Neural cell (in vitro differentiated cells): ENCODE measurements at regions not wholly inside any gene's neighbourhood (a gene's known extent, or its start where the extent isn't known, plus 50 kb on each side); places are given as distances from the start of the nearest gene placed in this dataset.

Experiments used
- EP300 ChIP-seq: fragments of 450-650 bp; conservative IDR thresholded peaks from 2 replicates; pipeline ENCODE4 v1.6.1; 2014; ENCODE audit warnings: antibody characterized with exemption, mild to moderate bottlenecking, moderate library complexity; ENCODE audit not compliant: poor library complexity, severe bottlenecking
- EZH2 ChIP-seq: fragments of 200-600, 300-800 bp; shearing (Covaris generic), sonication (generic); IDR thresholded peaks from 2 replicates; pipeline ENCODE4 v1.6.1; 2014; ENCODE audit warnings: antibody characterized with exemption, low read length, borderline replicate concordance, mild to moderate bottlenecking; ENCODE audit not compliant: insufficient read depth, poor library complexity, severe bottlenecking
- POLR2AphosphoS5 ChIP-seq: IDR thresholded peaks from 2 replicates; pipeline ENCODE4 v1.6.1; 2012
- RAD21 ChIP-seq: fragments of 450-650 bp; conservative IDR thresholded peaks from 2 replicates; pipeline ENCODE4 v1.6.1; 2014; ENCODE audit warnings: antibody characterized with exemption, mild to moderate bottlenecking, moderate library complexity
- SMC3 ChIP-seq: fragments of 450-650 bp; conservative IDR thresholded peaks from 2 replicates; pipeline ENCODE4 v1.6.1; 2014; ENCODE audit warnings: antibody characterized with exemption, mild to moderate bottlenecking, moderate library complexity; ENCODE audit not compliant: poor library complexity
- TAF1 ChIP-seq: IDR thresholded peaks from 2 replicates; pipeline ENCODE4 v1.6.1; 2012; ENCODE audit warnings: low read depth
- TF ChIP-seq, protein P1 (sequence below): IDR thresholded peaks from 2 replicates; pipeline ENCODE4 v1.6.1; 2012; ENCODE audit warnings: borderline replicate concordance
- TF ChIP-seq, protein P2 (sequence below): fragments of 450-650 bp; IDR thresholded peaks from 2 replicates; pipeline ENCODE4 v1.5.1; 2014; ENCODE audit warnings: antibody characterized with exemption, mild to moderate bottlenecking, moderate library complexity; ENCODE audit not compliant: poor library complexity, severe bottlenecking

DNA sequence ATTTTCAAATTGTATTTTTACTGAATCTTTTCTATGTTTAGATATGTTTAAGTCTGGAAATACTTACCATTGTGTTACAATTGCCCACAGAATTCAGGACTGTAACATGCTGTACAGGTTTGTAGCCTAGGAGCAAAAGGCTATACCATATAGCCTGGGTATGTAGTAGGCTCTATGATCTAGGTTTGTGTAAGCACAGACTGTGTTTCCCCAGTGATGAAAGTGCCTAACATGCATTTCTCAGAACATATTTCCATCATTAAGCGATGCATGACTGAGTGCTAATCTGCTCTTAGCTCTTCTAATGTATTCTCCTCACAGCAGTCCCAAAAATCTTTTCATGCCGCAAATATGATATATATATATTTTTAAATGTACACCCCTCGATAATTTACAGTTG lies 166.7 kb upstream of the PPP2R2B start:
- TF ChIP-seq, protein P1, sequence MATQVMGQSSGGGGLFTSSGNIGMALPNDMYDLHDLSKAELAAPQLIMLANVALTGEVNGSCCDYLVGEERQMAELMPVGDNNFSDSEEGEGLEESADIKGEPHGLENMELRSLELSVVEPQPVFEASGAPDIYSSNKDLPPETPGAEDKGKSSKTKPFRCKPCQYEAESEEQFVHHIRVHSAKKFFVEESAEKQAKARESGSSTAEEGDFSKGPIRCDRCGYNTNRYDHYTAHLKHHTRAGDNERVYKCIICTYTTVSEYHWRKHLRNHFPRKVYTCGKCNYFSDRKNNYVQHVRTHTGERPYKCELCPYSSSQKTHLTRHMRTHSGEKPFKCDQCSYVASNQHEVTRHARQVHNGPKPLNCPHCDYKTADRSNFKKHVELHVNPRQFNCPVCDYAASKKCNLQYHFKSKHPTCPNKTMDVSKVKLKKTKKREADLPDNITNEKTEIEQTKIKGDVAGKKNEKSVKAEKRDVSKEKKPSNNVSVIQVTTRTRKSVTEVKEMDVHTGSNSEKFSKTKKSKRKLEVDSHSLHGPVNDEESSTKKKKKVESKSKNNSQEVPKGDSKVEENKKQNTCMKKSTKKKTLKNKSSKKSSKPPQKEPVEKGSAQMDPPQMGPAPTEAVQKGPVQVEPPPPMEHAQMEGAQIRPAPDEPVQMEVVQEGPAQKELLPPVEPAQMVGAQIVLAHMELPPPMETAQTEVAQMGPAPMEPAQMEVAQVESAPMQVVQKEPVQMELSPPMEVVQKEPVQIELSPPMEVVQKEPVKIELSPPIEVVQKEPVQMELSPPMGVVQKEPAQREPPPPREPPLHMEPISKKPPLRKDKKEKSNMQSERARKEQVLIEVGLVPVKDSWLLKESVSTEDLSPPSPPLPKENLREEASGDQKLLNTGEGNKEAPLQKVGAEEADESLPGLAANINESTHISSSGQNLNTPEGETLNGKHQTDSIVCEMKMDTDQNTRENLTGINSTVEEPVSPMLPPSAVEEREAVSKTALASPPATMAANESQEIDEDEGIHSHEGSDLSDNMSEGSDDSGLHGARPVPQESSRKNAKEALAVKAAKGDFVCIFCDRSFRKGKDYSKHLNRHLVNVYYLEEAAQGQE = no peak
- no peak for TF ChIP-seq EZH2
- TF ChIP-seq, protein P2, sequence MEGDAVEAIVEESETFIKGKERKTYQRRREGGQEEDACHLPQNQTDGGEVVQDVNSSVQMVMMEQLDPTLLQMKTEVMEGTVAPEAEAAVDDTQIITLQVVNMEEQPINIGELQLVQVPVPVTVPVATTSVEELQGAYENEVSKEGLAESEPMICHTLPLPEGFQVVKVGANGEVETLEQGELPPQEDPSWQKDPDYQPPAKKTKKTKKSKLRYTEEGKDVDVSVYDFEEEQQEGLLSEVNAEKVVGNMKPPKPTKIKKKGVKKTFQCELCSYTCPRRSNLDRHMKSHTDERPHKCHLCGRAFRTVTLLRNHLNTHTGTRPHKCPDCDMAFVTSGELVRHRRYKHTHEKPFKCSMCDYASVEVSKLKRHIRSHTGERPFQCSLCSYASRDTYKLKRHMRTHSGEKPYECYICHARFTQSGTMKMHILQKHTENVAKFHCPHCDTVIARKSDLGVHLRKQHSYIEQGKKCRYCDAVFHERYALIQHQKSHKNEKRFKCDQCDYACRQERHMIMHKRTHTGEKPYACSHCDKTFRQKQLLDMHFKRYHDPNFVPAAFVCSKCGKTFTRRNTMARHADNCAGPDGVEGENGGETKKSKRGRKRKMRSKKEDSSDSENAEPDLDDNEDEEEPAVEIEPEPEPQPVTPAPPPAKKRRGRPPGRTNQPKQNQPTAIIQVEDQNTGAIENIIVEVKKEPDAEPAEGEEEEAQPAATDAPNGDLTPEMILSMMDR = no peak
- TF ChIP-seq TAF1 = no peak
- TF ChIP-seq SMC3 = no peak
- no peak for TF ChIP-seq EP300
- TF ChIP-seq POLR2AphosphoS5 = no peak
- no peak for TF ChIP-seq RAD21
